Activated CD4-positive, alpha-beta T cell treated with anti-CD3 and anti-CD28 coated beads, Interleukin-2, Interleukin-4, amounts not matched to agents 100 ng/mL and 50 ng/mL, durations not matched to agents 16 hours and 8 hours (primary cell): ENCODE measurements at regions not wholly inside any gene's neighbourhood (a gene's known extent, or its start where the extent isn't known, plus 50 kb on each side); places are given as distances from the start of the nearest gene placed in this dataset.
"Not testable (repeated sequence)": the region's sequence is repeated elsewhere in the genome, so short reads cannot be mapped to it uniquely, and the experiment has no call there.

Source experiments
- DNase-seq: peaks from one replicate; pipeline ENCODE4 v3.0.0-alpha.2; 2020; ENCODE audit warnings: low spot score

- DNase-seq = no peak
These were observed 692.0 kb upstream of the FAM98A start for GRCh38 chr2:34291076-34291475.

GRCh38 chr2:34288016-34288415, 688.9 kb upstream of the FAM98A start:
- DNase-seq = no peak

- DNase-seq = no peak
These were observed 681.5 kb upstream of the FAM98A start for GRCh38 chr2:34280606-34281005.

GRCh38 chr2:34266908-34267697, 668.0 kb upstream of the FAM98A start:
- peak; percentile 7 for DNase-seq

- no peak for DNase-seq
These were observed 662.6 kb upstream of the FAM98A start for GRCh38 chr2:34261701-34262100.

GRCh38 chr2:34254272-34254878, 655.3 kb upstream of the FAM98A start:
- no peak for DNase-seq

GRCh38 chr2:34252111-34252510, 653.0 kb upstream of the FAM98A start:
- DNase-seq = no peak

GRCh38 chr2:34251578-34251977, 652.5 kb upstream of the FAM98A start:
- DNase-seq = no peak

GRCh38 chr2:34244195-34244594, 645.1 kb upstream of the FAM98A start:
- DNase-seq = no peak

- DNase-seq = no peak
These were observed 643.6 kb upstream of the FAM98A start for GRCh38 chr2:34242763-34243123.

GRCh38 chr2:34241905-34242762, 643.0 kb upstream of the FAM98A start:
- no peak for DNase-seq

- no peak for DNase-seq
These were observed 640.4 kb upstream of the FAM98A start for GRCh38 chr2:34239511-34239910.

GRCh38 chr2:34234823-34235222, 635.7 kb upstream of the FAM98A start:
- no peak for DNase-seq

- no peak for DNase-seq
These were observed 630.9 kb upstream of the FAM98A start for GRCh38 chr2:34229998-34230397.

GRCh38 chr2:34215174-34215573, 616.1 kb upstream of the FAM98A start:
- no peak for DNase-seq

- not testable (repeated sequence) for DNase-seq
These were observed 611.3 kb upstream of the FAM98A start for GRCh38 chr2:34210382-34210781.

- DNase-seq = no peak
These were observed 605.5 kb upstream of the FAM98A start for GRCh38 chr2:34204560-34204959.

- no peak for DNase-seq
These were observed 602.0 kb upstream of the FAM98A start for GRCh38 chr2:34201099-34201498.

GRCh38 chr2:34199971-34200370, 600.9 kb upstream of the FAM98A start:
- DNase-seq = no peak

GRCh38 chr2:34193164-34193563, 594.1 kb upstream of the FAM98A start:
- no peak for DNase-seq

- no peak for DNase-seq
These were observed 589.6 kb upstream of the FAM98A start for GRCh38 chr2:34188464-34189303.

GRCh38 chr2:34179511-34179910, 580.4 kb upstream of the FAM98A start:
- no peak for DNase-seq
